SK-N-SH treated with all-trans-retinoic acid at 6 μM for 48 hours (cell line): ENCODE measurements at regions not wholly inside any gene's neighbourhood (a gene's known extent, or its start where the extent isn't known, plus 50 kb on each side); places are given as distances from the start of the nearest gene placed in this dataset.

ENCODE experiments used
- ARNTL ChIP-seq: fragments of 450-650 bp; formaldehyde crosslinking; IDR thresholded peaks from 2 replicates; pipeline ENCODE4 v1.5.0; 2020; ENCODE audit warnings: low read depth, mild to moderate bottlenecking, moderate library complexity, borderline replicate concordance
- CSDC2 ChIP-seq: fragments of 250-450 bp; sonication (Bioruptor Pico); IDR thresholded peaks from 2 replicates; pipeline ENCODE4 v1.5.0; 2020; ENCODE audit warnings: mild to moderate bottlenecking, moderate library complexity
- GLIS3 ChIP-seq: fragments of 250-450 bp; sonication (Bioruptor Pico); IDR thresholded peaks from 2 replicates; pipeline ENCODE4 v1.5.0; 2020; ENCODE audit warnings: mild to moderate bottlenecking, moderate library complexity
- OSR1 ChIP-seq: fragments of 250-450 bp; sonication (Bioruptor Pico); IDR thresholded peaks from 2 replicates; pipeline ENCODE4 v1.8.0; 2022; ENCODE audit warnings: moderate library complexity, mild to moderate bottlenecking, inconsistent platforms
- RARB ChIP-seq: fragments of 250-450 bp; sonication (Bioruptor Pico); IDR thresholded peaks from 2 replicates; pipeline ENCODE4 v1.8.0; 2021; ENCODE audit warnings: mild to moderate bottlenecking, moderate library complexity
- ZFP3 ChIP-seq: fragments of 250-450 bp; sonication (Bioruptor Pico); IDR thresholded peaks from 2 replicates; pipeline ENCODE4 v1.5.0; 2020; ENCODE audit warnings: mild to moderate bottlenecking, moderate library complexity
- TF ChIP-seq, protein P1 (sequence below): fragments of 250-450 bp; sonication (Bioruptor Pico); IDR thresholded peaks from 2 replicates; pipeline ENCODE4 v1.5.1; 2020; ENCODE audit warnings: low read depth, mild to moderate bottlenecking, moderate library complexity
- TF ChIP-seq, protein P2 (sequence below): fragments of 250-450 bp; sonication (Bioruptor Pico); IDR thresholded peaks from 2 replicates; pipeline ENCODE4 v1.8.0; 2020; ENCODE audit warnings: mild to moderate bottlenecking, moderate library complexity, borderline replicate concordance
- TF ChIP-seq, protein P3 (sequence below): fragments of 250-450 bp; sonication (Bioruptor Pico); IDR thresholded peaks from 2 replicates; pipeline ENCODE4 v1.5.1; 2021; ENCODE audit warnings: mild to moderate bottlenecking, moderate library complexity

DNA sequence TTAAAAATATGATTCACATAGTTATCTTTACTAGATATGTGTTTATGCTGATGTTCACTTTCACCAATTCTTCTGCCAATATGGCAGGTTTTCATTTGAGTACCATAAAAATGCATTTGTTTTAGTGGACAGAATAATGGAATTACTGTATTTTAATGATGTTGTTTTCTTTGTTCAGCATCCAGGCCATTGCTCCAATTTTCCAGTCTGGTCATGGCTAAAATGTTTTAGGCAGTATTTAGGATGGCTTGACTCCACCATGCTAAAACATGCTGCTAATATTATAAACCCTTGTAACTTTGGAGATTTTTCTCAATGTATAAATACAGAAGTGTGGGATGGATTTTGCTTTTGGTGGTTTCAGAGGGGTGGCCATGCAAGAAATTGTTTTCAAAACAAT lies 273.0 kb upstream of the RPS23 start:
- no peak for TF ChIP-seq OSR1 (CRISPR knock-in tag)
- TF ChIP-seq, protein P1, sequence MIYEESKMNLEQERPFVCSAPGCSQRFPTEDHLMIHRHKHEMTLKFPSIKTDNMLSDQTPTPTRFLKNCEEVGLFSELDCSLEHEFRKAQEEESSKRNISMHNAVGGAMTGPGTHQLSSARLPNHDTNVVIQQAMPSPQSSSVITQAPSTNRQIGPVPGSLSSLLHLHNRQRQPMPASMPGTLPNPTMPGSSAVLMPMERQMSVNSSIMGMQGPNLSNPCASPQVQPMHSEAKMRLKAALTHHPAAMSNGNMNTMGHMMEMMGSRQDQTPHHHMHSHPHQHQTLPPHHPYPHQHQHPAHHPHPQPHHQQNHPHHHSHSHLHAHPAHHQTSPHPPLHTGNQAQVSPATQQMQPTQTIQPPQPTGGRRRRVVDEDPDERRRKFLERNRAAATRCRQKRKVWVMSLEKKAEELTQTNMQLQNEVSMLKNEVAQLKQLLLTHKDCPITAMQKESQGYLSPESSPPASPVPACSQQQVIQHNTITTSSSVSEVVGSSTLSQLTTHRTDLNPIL (CRISPR knock-in tag), result no peak
- TF ChIP-seq, protein P2, sequence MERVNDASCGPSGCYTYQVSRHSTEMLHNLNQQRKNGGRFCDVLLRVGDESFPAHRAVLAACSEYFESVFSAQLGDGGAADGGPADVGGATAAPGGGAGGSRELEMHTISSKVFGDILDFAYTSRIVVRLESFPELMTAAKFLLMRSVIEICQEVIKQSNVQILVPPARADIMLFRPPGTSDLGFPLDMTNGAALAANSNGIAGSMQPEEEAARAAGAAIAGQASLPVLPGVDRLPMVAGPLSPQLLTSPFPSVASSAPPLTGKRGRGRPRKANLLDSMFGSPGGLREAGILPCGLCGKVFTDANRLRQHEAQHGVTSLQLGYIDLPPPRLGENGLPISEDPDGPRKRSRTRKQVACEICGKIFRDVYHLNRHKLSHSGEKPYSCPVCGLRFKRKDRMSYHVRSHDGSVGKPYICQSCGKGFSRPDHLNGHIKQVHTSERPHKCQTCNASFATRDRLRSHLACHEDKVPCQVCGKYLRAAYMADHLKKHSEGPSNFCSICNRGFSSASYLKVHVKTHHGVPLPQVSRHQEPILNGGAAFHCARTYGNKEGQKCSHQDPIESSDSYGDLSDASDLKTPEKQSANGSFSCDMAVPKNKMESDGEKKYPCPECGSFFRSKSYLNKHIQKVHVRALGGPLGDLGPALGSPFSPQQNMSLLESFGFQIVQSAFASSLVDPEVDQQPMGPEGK (CRISPR knock-in tag), result no peak
- no peak for TF ChIP-seq RARB (CRISPR knock-in tag)
- no peak for TF ChIP-seq ZFP3 (CRISPR knock-in tag)
- no peak for TF ChIP-seq GLIS3
- TF ChIP-seq ARNTL (CRISPR knock-in tag), result no peak
- TF ChIP-seq CSDC2 (CRISPR knock-in tag), result no peak
- TF ChIP-seq, protein P3, sequence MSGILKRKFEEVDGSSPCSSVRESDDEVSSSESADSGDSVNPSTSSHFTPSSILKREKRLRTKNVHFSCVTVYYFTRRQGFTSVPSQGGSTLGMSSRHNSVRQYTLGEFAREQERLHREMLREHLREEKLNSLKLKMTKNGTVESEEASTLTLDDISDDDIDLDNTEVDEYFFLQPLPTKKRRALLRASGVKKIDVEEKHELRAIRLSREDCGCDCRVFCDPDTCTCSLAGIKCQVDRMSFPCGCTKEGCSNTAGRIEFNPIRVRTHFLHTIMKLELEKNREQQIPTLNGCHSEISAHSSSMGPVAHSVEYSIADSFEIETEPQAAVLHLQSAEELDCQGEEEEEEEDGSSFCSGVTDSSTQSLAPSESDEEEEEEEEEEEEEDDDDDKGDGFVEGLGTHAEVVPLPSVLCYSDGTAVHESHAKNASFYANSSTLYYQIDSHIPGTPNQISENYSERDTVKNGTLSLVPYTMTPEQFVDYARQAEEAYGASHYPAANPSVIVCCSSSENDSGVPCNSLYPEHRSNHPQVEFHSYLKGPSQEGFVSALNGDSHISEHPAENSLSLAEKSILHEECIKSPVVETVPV (CRISPR knock-in tag), result no peak
